HG03565 (cell line): ENCODE measurements at regions not wholly inside any gene's neighbourhood (a gene's known extent, or its start where the extent isn't known, plus 50 kb on each side); places are given as distances from the start of the nearest gene placed in this dataset.
"Not testable (repeated sequence)": the region's sequence is repeated elsewhere in the genome, so short reads cannot be mapped to it uniquely, and the experiment has no call there.

Experiments
- ATAC-seq: cut with Tn5 transposase; IDR thresholded peaks from one replicate; pipeline ENCODE4 v1.9.1; 2021; ENCODE audit warnings: mild to moderate bottlenecking, moderate library complexity; ENCODE audit not compliant: unreplicated experiment

DNA sequence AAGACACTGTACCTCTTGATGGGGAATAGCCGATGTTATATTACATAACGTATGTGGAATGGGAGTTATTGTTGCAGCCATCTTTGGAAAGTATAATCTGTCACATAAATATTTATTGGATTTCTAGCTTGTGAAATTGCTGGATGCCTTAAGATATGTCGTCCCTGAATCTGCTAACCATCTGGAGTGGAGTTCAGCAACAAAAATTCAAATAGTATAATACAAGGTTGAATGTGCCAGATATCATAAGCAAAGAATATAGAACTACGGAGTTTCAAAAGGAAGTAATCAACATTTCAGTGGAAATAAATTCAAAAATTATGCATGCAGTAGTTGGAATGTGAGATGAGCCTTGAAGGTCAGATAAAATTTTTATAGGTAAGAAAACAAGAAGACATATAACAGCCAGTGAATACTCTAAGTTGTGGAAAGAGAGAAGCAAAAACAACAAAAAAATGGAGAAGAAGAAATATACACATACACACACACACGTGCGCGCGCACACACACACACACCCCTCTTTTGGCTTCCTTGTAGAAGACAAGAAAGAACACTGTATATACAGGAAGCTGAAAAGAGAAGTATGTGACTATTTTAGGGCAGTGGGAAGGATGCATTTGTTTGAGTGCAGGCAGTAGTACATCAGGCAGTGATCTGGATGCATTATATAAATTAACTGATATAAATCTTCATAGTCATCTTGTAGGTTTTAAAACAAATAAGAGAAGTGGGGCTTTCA, 516.7 kb downstream of the KCNT2 start:
- no peak for ATAC-seq

DNA sequence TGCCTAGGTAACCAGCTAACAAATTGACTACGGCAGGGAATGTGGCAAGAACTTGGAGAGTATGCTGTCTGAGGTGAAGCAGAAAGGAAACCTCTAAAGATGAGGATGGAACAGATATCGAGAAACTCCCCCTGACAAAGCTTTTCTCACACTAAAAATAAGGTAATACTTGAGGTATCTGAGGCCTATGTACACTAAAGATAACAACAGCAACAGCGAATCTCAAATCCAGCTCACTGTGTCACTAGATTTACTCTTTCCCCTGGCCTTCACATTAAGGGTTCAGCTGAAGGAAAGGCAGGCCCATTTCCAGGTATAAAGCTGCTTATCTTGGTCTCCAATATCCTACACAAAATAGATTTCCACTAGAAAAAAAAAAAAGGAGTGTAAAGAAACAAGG, 518.0 kb downstream of the KCNT2 start:
- no peak for ATAC-seq

DNA sequence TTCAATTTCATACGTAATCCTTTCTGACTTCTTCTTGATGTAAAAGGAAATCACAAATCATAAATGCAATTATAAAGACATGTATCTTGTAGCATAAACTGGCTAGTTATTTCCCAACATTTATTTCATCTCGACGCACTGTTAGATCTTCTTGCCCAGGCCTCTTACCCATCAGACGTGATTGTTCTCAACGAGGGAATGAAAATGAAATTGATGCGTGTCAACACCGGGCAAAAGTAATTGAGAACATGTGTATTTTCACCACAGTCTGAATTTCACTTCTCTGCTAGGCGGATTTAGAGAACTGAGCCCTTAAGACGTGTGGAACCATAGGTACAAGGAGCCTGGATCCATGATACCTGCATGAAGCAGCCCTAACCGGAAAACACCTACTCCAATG, 519.7 kb downstream of the KCNT2 start:
- no peak for ATAC-seq

DNA sequence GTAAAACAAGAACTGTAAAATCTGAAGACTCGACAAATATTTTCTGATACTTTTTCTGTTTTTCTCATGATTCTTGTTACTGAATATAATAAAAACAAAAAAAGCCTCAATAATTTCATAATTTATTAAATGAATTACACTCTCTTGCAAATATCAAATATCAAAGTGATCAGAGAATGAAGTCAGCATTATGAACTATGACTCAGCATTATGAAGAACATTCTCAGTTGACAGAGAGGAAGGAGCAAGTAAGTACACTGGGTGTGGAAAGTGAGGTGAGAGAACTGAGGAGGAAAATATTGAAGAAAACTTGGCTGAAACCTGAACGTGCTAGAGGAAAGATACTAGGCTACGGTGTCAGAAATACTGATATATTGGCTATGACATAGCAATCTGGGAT, 529.5 kb downstream of the KCNT2 start:
- no peak for ATAC-seq

DNA sequence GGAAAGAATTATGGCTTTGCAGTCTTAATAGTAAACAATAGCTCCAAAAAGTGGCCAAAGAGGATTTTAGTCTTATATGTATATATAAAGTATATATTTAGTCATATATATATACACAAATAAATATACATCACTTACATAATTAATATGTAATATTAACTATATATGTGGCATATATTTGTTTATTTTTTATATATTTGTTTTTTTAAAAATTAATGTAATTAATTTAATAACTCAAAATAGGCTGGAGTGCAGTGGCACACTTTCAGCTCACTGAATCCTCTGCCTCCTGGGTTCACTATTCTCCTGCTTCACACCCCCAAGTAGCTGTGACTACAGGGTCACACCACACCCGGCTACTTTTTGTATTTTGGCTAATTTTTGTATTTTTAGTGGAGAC, 532.6 kb downstream of the KCNT2 start:
- no peak for ATAC-seq

DNA sequence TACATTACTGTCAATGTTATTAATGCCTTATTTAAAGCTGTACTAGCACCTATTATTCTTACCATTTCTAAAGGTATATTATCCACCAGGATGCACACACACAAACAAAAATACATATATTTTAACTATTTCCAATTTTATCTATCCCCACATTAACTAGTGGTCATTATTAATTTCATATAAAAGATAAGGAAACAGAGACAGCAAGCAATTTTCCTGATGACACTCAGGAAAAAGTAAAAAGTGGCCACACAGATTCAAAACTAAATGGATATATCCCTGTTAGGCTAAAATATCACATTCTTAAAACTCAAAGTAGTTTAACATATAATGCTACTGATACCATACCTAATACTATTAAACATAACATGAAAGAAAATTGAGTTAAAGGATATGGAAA, 534.1 kb downstream of the KCNT2 start:
- no peak for ATAC-seq

DNA sequence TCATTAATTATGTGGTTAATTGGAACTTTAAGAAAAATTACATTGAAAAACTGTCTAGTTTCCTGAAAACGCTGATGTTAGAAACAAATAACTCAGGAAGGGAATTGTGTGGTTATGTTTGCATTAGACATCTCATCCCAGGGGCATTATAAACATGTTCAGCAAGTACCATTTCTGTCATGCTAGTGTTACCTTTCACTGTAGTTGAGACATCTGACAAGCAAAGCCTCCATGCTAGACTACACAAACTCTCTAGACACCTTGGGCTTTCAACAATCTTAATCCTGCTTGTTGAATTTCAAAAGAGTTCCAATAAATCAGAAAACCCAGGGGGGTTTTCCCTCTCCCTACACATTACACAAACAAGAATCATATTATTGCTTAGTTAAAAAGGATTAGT, 536.8 kb downstream of the KCNT2 start:
- no peak for ATAC-seq

DNA sequence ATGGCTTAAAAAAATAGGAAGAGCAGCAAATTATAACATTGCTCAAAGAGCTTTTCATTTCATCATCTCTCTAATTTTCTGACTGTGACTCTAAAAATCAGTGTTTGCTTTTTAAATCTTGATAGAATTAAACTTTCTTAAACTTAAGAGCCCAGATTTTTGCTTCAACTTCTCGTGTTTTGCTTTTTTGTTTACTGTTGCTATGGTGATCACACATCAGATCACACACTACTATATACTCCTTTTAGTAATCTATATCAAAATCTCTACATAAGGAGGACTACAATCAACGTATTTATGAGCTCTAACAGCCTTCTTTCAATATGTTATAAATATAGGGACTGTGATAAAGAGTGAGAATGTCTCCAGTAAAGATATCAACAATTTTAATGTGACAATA, 537.3 kb downstream of the KCNT2 start:
- ATAC-seq: no peak

DNA sequence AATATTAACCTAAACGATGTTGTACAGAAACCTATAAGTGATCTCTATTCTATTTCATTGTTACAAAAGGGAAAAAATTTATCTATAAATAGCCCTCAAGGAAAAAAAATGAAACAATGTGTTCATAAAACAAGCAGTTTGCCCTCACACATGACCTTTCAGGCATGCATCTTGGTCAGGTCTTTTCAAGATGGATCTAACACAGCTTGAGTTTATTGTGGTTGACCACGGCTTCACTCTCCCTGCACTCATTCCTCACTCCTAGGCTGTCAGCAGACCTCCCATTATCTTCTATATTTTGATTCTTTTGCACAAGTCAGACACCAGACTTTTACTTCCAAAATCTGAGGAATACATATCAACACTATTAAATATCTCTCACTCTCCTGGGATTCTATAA, 544.3 kb downstream of the KCNT2 start:
- no peak for ATAC-seq

DNA sequence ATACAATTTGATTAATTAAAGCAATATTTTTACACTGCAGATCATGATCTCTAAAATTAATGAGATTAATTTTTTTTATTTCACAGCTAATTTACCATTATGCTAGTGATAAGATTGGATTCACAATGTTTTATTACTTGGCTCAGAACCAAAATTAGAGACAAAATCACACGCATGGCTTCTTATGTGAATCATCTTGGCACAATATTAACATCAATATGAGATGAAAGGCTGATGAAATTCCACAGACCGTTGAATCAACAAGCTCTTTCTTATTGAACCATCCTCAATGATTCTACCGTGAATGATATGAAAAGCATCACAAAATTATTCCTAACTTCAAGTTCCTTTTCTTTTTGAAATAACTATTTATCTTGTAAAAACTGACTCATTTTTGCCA, 544.9 kb downstream of the KCNT2 start:
- no peak for ATAC-seq

DNA sequence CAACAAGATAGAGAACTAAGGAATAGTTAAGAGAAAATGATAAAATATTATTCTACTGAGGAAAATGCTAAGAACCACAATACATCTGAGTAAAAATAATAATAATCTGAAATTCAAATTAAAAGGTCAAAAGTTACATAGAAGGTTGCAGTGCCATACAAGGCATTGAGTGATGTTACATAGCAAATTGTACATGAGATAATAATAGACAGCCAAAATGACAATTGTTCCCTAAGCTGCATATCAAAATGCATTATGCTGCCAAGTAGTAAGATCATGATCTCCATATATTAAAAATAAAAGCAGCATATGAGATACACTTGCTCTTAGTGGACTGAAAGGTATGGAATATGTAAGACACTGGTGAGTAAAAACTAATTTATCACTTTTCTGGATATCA, 547.7 kb downstream of the KCNT2 start:
- no peak for ATAC-seq

DNA sequence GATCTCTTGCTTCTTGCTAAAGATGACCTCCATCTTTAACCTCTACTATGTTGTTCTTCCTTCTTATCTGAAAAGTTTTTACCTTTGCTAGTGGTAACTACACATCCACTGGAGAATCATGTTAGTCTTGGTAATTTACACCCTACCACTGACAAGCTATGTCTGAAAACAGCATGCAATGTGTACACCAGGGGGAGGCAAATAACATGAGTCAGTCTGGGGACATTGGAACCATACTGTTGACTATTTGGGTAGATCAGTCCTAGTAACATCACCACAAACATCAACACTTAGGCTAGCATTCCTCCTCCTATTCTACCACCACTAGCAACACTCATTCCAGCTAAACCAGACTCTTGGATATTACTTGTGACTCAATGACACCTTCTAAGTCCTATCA, 549.0 kb downstream of the KCNT2 start:
- ATAC-seq: no peak

DNA sequence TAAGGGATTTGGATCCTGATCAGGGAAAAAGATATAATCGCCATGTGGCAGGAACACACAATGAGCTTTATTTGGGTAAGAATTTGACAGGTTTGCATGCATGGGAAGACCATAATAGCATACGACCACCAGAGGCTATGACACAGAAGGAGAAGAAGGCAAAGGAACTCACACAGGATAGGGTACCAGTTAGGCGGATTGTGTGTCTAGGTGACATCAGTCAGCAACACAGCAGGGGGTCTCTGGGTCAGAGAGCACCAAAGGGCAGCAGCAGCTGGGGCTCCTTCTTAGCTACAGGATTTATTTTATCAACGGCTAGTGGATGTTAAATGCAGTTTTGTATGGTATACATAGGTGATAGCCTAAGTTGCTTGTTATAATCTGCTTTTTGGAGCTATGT, 551.3 kb downstream of the KCNT2 start:
- ATAC-seq: no peak

DNA sequence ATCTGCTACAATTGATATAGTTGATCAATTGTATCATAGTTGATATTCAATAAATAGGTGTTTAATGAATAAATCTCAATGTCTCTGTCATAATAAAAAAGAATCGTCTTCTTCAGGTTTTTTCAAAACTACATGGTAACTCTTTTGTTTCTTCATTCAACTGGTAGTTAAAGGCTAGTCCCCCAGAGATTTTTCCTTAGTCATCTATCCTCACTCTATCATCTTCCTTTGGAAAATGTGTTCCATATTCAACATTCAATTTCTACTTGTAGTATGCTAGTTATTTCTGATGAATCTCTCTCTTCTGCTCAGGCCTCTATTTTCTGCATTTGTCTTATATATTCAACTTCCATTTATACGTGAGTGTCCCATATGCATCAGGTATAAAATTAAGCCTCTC, 558.8 kb downstream of the KCNT2 start:
- ATAC-seq: no peak

DNA sequence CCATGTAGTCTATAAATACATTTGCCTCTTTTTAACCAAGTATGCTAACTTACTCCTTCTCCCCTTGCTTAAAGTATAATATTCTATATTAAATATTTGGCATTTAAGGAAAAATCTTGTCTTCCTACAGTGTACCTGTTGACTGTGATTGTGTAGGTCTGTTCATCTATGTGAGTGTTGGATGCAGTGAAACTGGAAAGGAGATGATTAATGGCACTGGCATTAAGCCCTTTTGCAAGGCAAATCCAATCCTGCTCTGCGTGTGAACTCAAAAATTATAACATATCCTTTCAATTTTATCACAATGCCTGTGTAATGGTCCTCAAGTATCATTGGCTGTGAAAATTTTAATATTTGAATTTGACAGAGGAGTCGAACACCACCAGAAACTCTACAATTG, 565.0 kb downstream of the KCNT2 start:
- no peak for ATAC-seq

DNA sequence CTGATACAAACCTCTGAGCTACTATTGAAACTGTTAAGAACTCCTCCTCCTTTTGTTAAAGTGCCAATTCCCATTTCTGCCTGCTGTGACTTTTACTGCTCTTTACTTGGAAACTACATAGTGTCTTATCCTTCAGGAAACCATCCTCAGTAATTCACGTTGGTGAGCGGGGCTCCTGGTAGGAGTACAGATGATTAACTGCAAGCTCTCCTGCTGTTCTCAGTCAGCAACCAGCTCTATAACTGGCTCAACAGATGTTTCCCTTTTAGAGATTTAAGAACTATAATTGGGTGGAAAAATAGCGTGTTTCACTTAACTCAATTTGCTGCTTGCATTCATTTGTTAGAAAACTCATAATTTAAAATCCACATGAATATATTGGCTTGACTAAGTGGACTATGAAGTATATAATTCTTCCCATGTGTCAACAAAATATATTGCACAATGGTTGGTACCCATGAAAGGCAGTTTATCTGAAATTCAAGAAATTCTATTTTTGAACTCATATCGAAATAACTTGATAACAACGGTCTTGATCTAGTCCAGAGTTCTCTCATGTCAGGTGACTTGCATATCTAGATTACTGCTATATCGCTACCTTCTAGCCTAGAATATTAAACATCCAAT, 574.0 kb downstream of the KCNT2 start:
- no peak for ATAC-seq

DNA sequence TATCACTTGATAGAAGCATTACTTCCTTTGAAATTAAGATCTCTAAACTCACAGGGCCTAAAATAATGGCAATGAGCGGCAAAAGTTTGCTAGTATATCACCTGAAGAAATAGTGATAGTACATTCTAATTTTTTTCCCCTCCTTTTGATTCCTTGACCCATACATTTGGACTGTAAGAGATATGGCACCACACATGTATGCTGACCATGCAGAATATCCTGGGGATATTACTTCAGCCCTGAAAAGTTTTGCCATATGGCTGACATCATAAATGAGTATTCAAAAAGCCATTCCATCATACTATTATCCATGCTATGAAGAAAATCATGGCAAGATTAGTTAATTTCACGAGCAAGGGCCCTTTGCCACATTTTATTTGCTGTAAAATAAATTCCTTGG, 576.9 kb downstream of the KCNT2 start:
- ATAC-seq: not testable (repeated sequence)

DNA sequence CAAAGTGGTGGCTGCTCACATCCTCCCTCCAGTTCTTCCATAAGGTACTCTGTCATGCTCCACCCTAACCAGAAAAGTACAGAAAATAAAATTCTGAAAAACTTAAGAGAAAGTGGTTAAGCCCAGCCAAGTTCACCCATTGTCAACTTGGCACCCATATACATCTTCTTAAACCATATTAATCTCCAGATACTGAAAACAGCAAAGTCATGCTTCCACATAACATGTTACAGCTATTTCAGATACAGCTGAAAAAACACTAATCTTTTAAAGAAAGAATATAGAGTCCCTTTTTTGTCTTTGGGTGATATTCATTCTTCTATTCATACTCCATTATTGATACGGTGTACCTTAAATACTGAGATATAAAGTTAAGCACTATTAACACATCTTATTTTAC, 577.8 kb downstream of the KCNT2 start:
- no peak for ATAC-seq

DNA sequence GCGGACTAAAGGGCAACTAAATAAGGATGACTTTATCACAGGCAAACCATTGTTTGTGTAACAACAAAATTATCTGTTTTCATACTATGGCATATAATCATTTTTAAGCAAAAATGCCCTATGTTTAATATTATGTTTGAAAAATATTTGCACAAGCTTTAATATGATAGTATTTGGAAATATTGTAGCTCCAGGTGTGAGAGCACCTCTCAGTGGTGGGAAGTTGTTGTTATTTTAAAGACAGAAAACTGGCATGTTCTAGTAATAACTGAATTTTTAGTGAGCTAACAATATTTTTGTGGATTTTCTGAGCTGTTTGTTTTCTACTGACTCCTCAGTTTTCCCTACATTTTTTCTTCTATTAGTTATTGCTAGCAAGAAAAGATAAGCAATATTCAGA, 578.8 kb downstream of the KCNT2 start:
- no peak for ATAC-seq

DNA sequence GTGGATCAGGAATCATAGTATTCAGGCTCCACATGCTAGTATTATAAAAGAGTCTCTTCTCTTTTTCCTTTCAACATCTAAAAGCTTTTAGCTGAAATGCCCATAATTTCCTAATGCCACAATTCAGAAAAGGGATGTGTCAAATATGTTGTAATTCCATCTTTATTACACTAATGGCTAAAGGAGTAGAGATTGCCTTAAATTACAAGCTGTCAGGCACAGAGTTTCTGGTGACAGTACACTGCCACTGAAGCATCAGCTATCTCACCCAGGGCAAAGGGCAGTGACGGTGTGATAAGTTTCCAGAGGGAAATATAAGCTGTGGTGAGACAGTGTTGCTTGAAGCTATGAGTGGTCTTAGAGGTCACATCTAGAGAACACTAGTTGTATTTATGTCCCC, 581.1 kb downstream of the KCNT2 start:
- no peak for ATAC-seq

DNA sequence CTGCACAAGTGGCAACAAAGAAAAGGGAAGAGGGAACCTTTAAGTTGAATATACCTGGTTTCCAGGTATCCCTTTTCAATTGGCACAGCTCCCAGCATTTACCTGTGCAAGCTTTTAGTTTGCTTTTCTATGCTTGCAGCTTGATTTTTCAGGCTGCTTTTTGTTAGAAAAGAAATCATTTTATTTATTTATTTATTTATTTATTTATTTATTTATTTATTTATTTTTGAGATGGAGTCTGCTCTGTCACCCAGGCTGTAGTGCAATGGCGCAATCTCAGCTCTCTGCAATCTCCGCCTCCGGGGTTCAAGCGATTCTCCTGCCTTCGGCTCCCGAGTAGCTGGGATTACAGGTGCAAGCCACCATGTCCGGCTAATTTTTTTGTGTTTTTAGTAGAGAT, 587.1 kb downstream of the KCNT2 start:
- not testable (repeated sequence) for ATAC-seq

DNA sequence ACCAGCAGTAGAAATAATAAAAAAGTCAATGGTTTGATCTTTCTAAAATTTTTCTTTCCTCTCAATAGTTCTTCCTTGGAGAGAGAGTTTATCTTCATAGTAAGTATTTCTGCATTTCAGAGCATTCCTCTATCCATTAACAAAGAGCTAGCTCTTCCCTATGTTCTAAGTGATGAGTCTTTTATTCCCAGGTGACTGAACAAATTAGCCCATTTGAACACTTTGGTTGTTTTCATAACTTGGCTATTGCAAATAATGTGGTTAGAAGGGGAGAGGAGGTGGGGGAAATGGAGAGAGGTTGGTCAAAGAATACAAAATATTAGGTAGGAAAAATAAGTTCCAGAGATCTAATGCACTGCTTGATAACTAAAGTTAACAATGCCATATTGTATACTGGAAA, 598.9 kb downstream of the KCNT2 start:
- ATAC-seq: no peak

DNA sequence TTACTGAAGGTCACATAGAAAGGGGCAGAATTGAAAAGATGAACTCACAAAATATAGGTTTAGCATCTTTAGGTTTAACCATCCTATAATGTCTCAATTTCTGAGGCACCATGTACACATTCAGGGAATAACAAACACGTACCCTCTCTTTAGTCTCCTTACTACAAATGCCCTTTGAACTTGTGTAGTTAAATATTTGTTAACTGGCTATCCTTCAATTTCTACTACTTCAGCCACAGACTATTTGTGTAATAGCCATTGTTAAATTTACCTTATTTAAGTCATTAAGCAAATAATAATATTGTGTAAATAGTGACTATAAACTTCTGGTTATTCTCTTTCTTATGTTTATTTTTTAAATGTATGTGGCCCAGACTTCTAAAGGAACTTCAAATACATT, 600.5 kb downstream of the KCNT2 start:
- no peak for ATAC-seq
